Endothelial cell (in vitro differentiated cells): ENCODE measurements at regions not wholly inside any gene's neighbourhood (a gene's known extent, or its start where the extent isn't known, plus 50 kb on each side); places are given as distances from the start of the nearest gene placed in this dataset.

Source experiments
- DNase-seq: peaks from one replicate; pipeline ENCODE4 v3.0.0; 2021; ENCODE audit warnings: low spot score
- H3K27ac Mint-ChIP-seq: one replicate; pipeline ENCODE4 v1.8.0; 2021; ENCODE audit warnings: mixed read lengths, inconsistent platforms; ENCODE audit not compliant: unreplicated experiment
- H3K27me3 Mint-ChIP-seq: one replicate; pipeline ENCODE4 v1.8.0; 2021; ENCODE audit warnings: mild to moderate bottlenecking, moderate library complexity, mixed read lengths, inconsistent platforms; ENCODE audit not compliant: unreplicated experiment
- H3K36me3 Mint-ChIP-seq: one replicate; pipeline ENCODE4 v1.8.0; 2021; ENCODE audit warnings: mild to moderate bottlenecking, low read depth, mixed read lengths, inconsistent platforms; ENCODE audit not compliant: unreplicated experiment
- H3K4me1 Mint-ChIP-seq: one replicate; pipeline ENCODE4 v1.8.0; 2021; ENCODE audit warnings: mild to moderate bottlenecking, mixed read lengths, inconsistent platforms; ENCODE audit not compliant: unreplicated experiment
- H3K4me3 Mint-ChIP-seq: one replicate; pipeline ENCODE4 v1.8.0; 2021; ENCODE audit warnings: mild to moderate bottlenecking, mixed read lengths, inconsistent platforms; ENCODE audit not compliant: unreplicated experiment
- H3K9me3 Mint-ChIP-seq: one replicate; pipeline ENCODE4 v1.8.0; 2021; ENCODE audit warnings: mixed read lengths, inconsistent platforms; ENCODE audit not compliant: unreplicated experiment
- TF ChIP-seq, protein P1 (sequence below): fragments of 200-600 bp; sonication (generic); IDR thresholded peaks from one replicate; pipeline ENCODE4 v1.5.0; 2021; ENCODE audit warnings: antibody characterized with exemption; ENCODE audit not compliant: unreplicated experiment

DNA sequence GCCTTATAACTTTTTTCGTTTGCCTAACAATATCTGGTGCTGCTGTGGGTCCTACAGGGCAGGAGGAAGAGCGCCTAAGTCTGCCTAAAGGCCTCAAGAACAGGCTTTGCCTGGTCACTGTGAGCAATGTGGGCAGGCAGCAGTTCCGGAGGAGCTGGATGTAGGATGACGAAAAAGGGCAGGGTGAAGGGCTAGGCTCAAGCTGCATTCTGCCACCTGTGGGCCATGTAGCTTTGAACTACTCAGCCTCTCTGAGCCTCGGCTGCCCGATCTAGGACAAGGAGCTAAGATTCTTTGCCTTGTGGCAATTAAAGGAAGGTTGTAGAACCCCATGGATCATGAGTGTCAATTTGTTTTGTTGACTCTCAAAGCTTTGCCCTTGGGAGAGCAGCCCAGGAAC is 57.1 kb upstream of the MAMLD1 start:
- no peak for DNase-seq
- TF ChIP-seq, protein P1, sequence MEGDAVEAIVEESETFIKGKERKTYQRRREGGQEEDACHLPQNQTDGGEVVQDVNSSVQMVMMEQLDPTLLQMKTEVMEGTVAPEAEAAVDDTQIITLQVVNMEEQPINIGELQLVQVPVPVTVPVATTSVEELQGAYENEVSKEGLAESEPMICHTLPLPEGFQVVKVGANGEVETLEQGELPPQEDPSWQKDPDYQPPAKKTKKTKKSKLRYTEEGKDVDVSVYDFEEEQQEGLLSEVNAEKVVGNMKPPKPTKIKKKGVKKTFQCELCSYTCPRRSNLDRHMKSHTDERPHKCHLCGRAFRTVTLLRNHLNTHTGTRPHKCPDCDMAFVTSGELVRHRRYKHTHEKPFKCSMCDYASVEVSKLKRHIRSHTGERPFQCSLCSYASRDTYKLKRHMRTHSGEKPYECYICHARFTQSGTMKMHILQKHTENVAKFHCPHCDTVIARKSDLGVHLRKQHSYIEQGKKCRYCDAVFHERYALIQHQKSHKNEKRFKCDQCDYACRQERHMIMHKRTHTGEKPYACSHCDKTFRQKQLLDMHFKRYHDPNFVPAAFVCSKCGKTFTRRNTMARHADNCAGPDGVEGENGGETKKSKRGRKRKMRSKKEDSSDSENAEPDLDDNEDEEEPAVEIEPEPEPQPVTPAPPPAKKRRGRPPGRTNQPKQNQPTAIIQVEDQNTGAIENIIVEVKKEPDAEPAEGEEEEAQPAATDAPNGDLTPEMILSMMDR, result no peak
- H3K4me3 Mint-ChIP-seq, result no peak overlapping the region
- no peaks in the 10 kb centered on the region for H3K27me3 Mint-ChIP-seq
- no peaks in the 10 kb centered on the region for H3K36me3 Mint-ChIP-seq
- no peaks in the 10 kb centered on the region for H3K9me3 Mint-ChIP-seq
- no peaks in the 10 kb centered on the region for H3K4me1 Mint-ChIP-seq
- no peak overlapping the region for H3K27ac Mint-ChIP-seq

DNA sequence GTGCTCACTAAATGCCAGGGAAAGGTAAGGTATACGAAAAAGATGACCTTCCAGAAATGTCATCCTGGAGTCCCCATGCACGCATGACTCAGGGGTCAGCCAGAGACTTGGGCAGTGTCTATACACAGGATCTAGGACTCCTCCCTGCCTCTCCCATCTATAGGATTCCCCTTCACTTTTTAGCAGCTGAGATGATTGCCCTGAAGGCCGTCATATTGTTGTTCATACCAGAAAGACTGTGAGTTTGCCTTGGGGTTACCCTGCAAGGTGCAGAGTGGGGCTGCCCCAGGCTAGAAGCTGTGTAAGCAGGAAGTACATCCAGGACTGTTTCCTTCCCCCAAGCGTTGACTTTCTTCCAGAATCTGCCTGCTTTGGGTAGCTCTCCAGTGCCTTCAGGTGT is 55.1 kb upstream of the MAMLD1 start:
- DNase-seq, result no peak
- Mint-ChIP-seq H3K9me3 (no peaks in the 10 kb centered on the region), H3K4me3 (no peak overlapping the region), H3K27ac (no peak overlapping the region), H3K36me3 (no peaks in the 10 kb centered on the region), H3K27me3 (no peaks in the 10 kb centered on the region), H3K4me1 (no peaks in the 10 kb centered on the region)
- TF ChIP-seq, protein P1, result no peak

DNA sequence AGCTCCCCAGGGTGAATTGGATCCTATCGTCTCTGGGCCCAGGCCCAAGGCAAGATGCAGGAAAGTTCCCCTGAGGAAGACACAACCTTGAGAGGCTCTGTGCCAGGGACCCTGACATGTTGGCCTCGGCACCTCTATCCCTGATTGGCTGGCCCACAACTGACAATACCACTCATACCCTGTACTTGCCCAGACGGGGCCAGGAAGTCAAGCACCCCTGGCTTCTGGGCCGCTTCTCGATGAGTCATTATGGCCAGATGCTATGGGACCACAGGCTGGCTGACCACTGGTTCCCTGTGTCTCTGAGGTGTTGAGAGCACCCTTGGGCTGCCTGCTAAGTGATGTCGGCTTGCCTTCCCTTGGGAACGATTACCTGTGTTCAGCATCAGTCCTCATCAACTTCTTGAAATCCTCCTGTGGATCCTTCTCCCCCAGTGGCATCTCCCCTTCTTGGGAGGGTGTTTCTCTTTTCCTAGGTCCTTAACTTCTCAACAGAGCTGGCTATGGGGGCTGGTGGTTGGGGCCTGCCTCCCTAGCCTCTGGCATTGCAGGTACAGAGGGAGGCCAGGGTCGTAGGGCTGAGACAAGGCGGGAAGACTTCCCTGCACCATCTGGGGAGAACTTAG is 54.5 kb upstream of the MAMLD1 start:
- TF ChIP-seq, protein P1, result no peak
- no peak for DNase-seq
- no peaks in the 10 kb centered on the region for H3K36me3 Mint-ChIP-seq
- no peaks in the 10 kb centered on the region for H3K4me1 Mint-ChIP-seq
- H3K27me3 Mint-ChIP-seq, result no peaks in the 10 kb centered on the region
- H3K9me3 Mint-ChIP-seq, result no peaks in the 10 kb centered on the region
- H3K27ac Mint-ChIP-seq, result no peak overlapping the region
- no peak overlapping the region for H3K4me3 Mint-ChIP-seq

DNA sequence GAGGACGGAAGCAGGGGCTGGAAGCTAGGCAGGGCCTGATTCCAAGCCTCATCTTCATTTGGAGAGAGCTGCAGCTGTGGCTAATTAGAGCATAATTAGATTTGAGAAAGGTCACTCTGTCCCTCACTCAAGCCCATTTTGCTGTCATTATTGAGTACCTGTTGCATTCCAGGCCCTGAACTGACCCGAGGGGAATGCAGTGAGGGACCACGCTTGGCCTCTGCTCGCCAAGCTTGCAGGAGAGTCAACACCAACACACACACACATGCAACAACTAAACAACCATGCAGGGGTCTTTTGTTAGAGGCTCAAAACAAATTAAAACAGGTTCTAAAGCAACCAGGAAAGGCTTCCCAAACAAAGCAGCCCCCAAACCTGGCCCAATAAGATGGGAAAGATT is 52.7 kb upstream of the MAMLD1 start:
- Mint-ChIP-seq H3K27ac (no peak overlapping the region), H3K27me3 (no peaks in the 10 kb centered on the region), H3K4me1 (no peaks in the 10 kb centered on the region), H3K36me3 (no peaks in the 10 kb centered on the region), H3K4me3 (no peak overlapping the region), H3K9me3 (no peaks in the 10 kb centered on the region)
- no peak for DNase-seq
- TF ChIP-seq, protein P1, result no peak

DNA sequence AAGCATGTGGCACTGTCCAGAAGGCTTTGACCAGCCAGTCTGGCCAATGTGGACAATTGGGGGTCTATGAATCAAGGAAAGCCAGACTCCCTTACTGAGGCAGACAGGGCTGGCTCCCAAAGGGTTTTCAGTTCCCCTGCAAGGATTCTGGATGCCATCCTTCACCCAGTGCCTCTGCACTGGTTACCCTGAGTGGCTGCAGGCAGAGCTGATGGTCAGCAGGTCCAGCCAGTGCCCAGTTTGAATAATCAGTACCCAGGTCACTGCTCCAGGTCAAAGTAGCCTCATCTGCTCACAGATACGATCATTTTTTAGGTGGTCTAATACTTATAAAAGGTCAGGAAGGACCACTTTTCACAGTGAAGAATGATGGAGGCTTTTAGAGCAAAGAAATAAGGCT is 52.2 kb upstream of the MAMLD1 start:
- Mint-ChIP-seq H3K27me3 (no peaks in the 10 kb centered on the region), H3K27ac (no peak overlapping the region), H3K4me3 (no peak overlapping the region), H3K9me3 (no peaks in the 10 kb centered on the region), H3K4me1 (no peaks in the 10 kb centered on the region), H3K36me3 (no peaks in the 10 kb centered on the region)
- TF ChIP-seq, protein P1, result no peak
- DNase-seq, result no peak
